T-helper 2 cell treated with Interferon-gamma antibody and Interleukin-4, amounts not matched to agents 5 μg/mL and 100 μg/mL, for 36 hours (primary cell): ENCODE measurements at regions not wholly inside any gene's neighbourhood (a gene's known extent, or its start where the extent isn't known, plus 50 kb on each side); places are given as distances from the start of the nearest gene placed in this dataset.

Experiments used
- DNase-seq: peaks from one replicate; pipeline ENCODE4 v3.0.0; 2021; ENCODE audit warnings: low spot score
- H3K27ac Mint-ChIP-seq: one replicate; pipeline ENCODE4 v1.8.0; 2021; ENCODE audit warnings: mild to moderate bottlenecking, mixed read lengths
- H3K27me3 Mint-ChIP-seq: one replicate; pipeline ENCODE4 v1.8.0; 2021; ENCODE audit warnings: low read depth, mixed read lengths
- H3K36me3 Mint-ChIP-seq: one replicate; pipeline ENCODE4 v1.8.0; 2021; ENCODE audit warnings: low read depth, mixed read lengths
- H3K4me1 Mint-ChIP-seq: one replicate; pipeline ENCODE4 v1.8.0; 2021; ENCODE audit warnings: low read depth, mixed read lengths
- H3K4me3 Mint-ChIP-seq: one replicate; pipeline ENCODE4 v1.8.0; 2022; ENCODE audit warnings: mild to moderate bottlenecking, moderate library complexity, mixed read lengths
- H3K9me3 Mint-ChIP-seq: one replicate; pipeline ENCODE4 v1.8.0; 2021; ENCODE audit warnings: mixed read lengths

DNA sequence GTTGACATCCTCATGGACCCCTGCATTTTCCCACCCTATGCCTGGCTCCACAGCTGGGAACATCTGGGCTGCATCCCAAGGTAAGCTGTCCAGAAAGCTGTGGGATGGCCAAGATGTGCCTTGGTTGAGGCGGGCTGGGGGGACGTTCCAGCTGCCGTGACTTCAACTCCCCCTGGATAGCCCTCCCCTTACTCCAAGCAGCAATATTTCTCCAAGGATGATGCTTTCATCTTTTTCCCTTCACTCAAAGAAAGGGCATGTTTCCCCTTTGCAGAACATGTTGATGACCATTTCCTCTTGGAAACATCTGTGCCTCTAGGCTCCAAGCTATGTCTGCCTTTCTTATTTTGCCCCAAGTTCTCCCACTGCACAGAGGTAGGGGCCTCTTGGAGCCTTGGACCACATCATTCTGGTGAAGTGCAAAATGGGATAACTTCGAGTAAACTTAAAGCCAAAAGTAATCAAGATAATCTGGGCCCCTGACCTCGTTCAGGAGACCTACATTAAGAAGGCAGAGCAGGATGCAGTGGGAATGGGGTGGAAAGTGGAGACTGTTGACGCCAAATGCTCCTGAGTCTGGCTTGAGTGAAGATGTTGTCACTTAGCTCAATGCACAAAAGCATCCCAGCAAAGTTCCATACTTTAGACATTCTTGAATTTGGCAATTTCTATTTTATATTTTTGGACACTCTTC lies 175.2 kb downstream of the GAS1 start:
- H3K36me3 Mint-ChIP-seq, result no peaks in the 10 kb centered on the region
- no peak for DNase-seq
- no peak overlapping the region for H3K4me3 Mint-ChIP-seq
- H3K9me3 Mint-ChIP-seq, result no peaks in the 10 kb centered on the region
- no peak overlapping the region for H3K27ac Mint-ChIP-seq
- no peaks in the 10 kb centered on the region for H3K27me3 Mint-ChIP-seq
- no peaks in the 10 kb centered on the region for H3K4me1 Mint-ChIP-seq

DNA sequence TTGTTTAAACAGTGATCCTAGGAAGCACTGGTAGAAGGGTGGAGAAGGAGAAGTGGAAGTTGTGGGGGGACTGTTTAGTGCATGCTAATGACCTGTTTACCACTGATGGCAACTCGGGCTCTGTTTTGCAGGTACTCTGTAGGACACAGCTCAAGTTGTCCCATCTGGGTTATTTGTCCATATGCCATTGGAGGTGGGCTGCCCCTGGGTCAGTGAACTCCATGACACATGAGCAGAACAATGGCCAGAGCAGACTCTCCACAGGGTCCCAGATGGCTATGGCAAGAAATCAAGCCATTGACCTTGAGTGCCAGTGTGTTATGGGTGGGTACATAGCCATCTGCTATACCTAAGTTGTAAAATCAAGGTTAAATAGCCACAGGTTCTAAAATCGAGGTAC lies 175.9 kb downstream of the GAS1 start:
- no peak overlapping the region for H3K4me3 Mint-ChIP-seq
- no peaks in the 10 kb centered on the region for H3K27me3 Mint-ChIP-seq
- H3K9me3 Mint-ChIP-seq, result no peaks in the 10 kb centered on the region
- H3K36me3 Mint-ChIP-seq, result no peaks in the 10 kb centered on the region
- no peak for DNase-seq
- no peak overlapping the region for H3K27ac Mint-ChIP-seq
- no peaks in the 10 kb centered on the region for H3K4me1 Mint-ChIP-seq

DNA sequence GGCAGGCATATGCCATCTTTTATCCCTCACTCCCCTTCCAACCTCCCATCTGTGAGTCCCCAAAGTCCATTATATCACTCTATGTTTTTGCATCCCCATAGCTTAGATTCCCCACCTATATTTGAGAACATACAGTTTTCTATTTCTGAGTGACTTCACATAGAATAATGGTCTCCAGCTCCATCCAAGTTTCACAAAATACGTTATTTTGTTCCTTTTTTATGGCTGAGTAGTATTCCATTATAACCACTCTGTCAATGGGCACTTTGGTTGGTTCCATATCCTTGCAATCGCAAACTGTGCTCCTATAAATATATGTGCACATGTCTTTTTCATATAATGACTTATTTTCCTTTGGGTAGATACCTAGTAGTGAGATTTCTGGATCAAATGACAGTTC lies 178.6 kb downstream of the GAS1 start:
- no peak for DNase-seq
- H3K27ac Mint-ChIP-seq, result no peak overlapping the region
- H3K36me3 Mint-ChIP-seq, result no peaks in the 10 kb centered on the region

DNA sequence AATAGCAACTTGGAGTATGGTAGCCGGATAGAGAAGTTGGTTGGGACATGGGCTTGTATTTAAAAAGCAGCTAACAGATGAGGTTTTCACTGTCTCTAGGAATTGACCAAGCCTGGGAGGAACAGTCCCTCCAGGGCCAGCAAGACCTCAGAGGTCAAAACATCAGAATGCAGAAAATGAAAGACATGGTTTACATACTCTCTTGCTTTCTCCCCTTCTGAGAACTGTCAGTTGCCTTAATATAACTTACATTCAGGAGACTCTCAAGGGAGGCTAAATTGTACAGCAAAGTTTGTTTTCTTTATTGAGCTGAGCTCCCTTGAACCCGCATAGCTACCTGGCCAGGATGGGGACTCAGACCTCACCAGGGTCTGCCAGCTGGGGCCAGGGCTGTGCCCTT lies 179.3 kb downstream of the GAS1 start:
- DNase-seq, result no peak
- H3K4me1 Mint-ChIP-seq, result no peaks in the 10 kb centered on the region
- no peaks in the 10 kb centered on the region for H3K9me3 Mint-ChIP-seq
- H3K27me3 Mint-ChIP-seq, result no peaks in the 10 kb centered on the region
- H3K27ac Mint-ChIP-seq, result no peak overlapping the region
- H3K36me3 Mint-ChIP-seq, result no peaks in the 10 kb centered on the region
- no peak overlapping the region for H3K4me3 Mint-ChIP-seq

More for the DNA sequence above, 178.6 kb downstream of the GAS1 start:
- no peaks in the 10 kb centered on the region for H3K27me3 Mint-ChIP-seq
- H3K4me1 Mint-ChIP-seq, result no peaks in the 10 kb centered on the region
- H3K4me3 Mint-ChIP-seq, result no peak overlapping the region
- H3K9me3 Mint-ChIP-seq, result no peaks in the 10 kb centered on the region

DNA sequence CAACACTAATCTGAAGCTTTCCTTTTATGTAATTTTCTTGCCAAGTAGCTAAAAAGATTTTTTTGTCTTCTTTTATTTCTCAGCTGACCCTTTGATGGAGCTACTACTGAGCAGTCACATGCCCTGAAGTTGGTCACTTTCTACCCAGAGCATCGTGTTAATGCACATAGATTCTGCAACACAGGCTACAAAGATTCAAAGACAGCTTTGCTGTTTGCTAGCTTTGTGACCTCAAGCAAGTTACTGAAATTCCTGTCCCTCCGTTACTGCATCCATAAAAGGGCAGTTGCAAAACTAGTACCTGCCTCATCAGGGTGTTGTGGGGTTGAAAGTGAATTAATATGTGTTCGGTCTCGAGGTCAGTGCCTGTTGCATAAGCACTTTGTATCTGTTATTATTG lies 179.9 kb downstream of the GAS1 start:
- no peaks in the 10 kb centered on the region for H3K36me3 Mint-ChIP-seq
- no peaks in the 10 kb centered on the region for H3K27me3 Mint-ChIP-seq
- DNase-seq, result no peak
- H3K4me1 Mint-ChIP-seq, result no peaks in the 10 kb centered on the region
- H3K9me3 Mint-ChIP-seq, result no peaks in the 10 kb centered on the region
- H3K27ac Mint-ChIP-seq, result no peak overlapping the region
- no peak overlapping the region for H3K4me3 Mint-ChIP-seq

DNA sequence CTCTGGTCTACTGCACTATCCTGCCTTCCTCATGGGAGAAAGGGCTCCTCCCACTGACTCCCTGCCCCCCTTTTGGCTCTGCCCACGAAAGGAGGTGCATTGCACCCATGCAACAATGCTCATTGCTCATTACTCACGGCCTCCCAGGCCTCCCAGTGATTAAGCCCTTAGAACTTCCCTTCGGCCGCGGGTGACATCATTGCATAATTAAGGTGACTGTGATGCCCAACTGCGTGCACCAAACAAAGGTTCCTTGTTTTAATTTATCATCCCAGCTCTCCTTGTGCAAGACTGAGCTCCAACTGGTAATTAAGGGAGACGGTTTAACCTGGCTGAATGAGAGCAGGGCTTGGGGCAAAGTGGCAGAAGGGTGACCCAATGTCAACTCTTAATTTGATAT lies 180.4 kb downstream of the GAS1 start:
- H3K4me1 Mint-ChIP-seq, result no peaks in the 10 kb centered on the region
- DNase-seq, result no peak
- H3K27me3 Mint-ChIP-seq, result no peaks in the 10 kb centered on the region
- no peak overlapping the region for H3K4me3 Mint-ChIP-seq
- H3K27ac Mint-ChIP-seq, result no peak overlapping the region
- H3K9me3 Mint-ChIP-seq, result no peaks in the 10 kb centered on the region
- H3K36me3 Mint-ChIP-seq, result no peaks in the 10 kb centered on the region

DNA sequence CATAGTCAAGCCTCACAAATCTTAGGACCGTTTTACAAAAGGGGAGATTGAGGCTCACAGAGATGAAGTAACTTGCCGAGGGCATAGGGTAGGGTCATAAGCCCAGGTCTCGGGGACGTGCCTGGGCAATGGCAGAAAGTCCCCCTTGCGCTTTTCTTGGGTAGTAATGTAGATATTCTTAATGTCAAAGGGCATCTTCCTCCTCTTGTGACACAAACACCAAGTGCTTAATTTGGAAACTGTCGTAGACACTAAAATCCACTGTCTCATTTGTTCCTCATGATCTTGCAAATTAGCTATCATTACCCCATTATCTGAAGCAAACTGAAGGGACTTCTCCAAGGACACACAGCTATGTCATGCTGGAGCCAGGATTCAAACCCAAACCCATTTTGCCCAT lies 180.8 kb downstream of the GAS1 start:
- Mint-ChIP-seq H3K36me3 (no peaks in the 10 kb centered on the region), H3K27me3 (no peaks in the 10 kb centered on the region), H3K27ac (no peak overlapping the region), H3K4me3 (no peak overlapping the region), H3K9me3 (no peaks in the 10 kb centered on the region), H3K4me1 (no peaks in the 10 kb centered on the region)
- no peak for DNase-seq

DNA sequence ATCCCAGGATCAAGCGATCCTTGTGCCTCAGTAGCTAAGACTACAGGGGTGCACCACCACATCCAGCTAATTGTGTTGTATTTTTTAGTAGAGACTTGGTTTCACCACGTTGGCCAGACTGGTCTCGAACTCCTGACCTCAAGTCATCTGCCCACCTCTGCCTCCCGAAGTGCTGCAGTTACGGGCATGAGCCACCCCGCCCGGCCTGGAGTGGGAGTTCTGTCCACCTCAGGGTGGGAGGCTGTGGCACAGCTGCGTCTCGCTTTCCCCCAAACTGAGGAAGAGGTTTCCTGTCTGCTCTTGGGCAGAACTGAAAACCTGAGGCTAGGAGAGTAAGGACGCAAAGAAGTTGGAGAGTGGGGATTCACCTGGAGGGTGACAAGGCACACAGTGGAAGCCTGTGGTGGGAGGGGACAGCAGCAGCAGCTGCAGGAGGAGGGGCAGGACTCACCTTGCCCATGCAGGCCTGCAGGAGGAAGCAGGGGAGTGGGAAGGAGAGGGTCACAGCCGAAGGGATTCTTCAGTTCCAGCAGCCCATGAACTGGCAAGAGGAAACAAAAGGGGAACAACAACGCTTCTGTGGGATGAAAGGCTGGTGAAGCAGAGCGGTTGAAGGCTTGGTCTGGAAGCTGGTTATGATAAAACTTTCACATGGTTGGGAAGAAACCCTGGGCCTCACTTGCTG lies 181.4 kb downstream of the GAS1 start:
- Mint-ChIP-seq H3K36me3 (no peaks in the 10 kb centered on the region), H3K27me3 (no peaks in the 10 kb centered on the region), H3K4me3 (no peak overlapping the region), H3K27ac (no peak overlapping the region), H3K4me1 (no peaks in the 10 kb centered on the region), H3K9me3 (no peaks in the 10 kb centered on the region)
- no peak for DNase-seq

DNA sequence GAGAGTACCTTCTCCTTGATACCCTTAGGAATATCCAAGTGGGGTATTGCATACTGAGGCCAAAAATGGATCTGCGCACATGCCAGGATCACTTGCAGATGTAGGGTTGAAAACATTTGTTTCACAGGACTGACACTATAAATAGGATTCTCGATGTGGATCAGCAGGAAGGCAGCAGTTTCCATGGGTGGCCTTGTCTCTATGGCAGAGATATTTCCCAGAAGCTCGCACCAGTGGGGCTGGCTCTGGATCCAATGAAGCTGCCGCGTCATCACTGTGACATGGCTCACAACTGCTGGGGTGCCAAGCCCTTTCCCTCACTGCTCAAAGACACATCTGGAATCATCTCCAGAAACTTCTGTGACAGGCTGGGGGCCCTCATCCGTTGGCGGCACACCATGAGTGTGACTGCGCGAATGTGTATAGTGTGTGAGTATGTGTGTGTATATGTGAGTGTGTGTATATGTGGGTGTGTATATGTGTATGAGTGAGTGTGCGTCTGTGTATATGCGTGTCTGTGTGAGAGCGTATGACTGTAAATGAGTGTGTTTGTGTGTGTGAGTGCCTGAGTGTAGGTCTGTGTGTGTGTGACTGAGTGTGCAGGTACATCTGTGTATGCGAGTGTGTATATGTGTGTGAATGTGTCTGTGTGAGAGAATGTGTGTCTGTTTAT lies 182.5 kb downstream of the GAS1 start:
- H3K36me3 Mint-ChIP-seq, result no peaks in the 10 kb centered on the region
- H3K27me3 Mint-ChIP-seq, result no peaks in the 10 kb centered on the region
- no peak for DNase-seq
- H3K27ac Mint-ChIP-seq, result no peak overlapping the region
- no peaks in the 10 kb centered on the region for H3K4me1 Mint-ChIP-seq
- H3K4me3 Mint-ChIP-seq, result no peak overlapping the region
- H3K9me3 Mint-ChIP-seq, result no peaks in the 10 kb centered on the region

DNA sequence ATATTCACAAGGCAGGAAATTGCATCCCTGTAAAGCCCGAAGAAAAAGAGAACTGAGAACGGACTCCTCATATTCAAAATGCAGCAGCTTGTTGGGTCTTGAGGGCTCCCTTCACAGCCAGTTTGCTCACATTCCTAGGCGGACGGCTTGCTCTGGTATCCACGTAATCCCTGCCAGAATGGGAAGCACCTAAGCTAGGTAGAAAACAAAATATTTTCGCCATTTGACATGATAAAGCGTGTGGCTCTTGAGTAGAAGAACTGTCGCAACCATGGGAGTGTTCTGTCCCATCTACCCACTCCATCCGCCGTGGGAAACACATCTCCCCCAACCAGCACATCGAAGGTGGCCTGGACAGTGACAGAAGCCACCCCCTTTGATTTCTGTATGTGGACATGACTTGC lies 183.1 kb downstream of the GAS1 start:
- Mint-ChIP-seq H3K9me3 (no peaks in the 10 kb centered on the region), H3K27me3 (no peaks in the 10 kb centered on the region), H3K27ac (no peak overlapping the region), H3K4me1 (no peaks in the 10 kb centered on the region), H3K36me3 (no peaks in the 10 kb centered on the region), H3K4me3 (no peak overlapping the region)
- no peak for DNase-seq

DNA sequence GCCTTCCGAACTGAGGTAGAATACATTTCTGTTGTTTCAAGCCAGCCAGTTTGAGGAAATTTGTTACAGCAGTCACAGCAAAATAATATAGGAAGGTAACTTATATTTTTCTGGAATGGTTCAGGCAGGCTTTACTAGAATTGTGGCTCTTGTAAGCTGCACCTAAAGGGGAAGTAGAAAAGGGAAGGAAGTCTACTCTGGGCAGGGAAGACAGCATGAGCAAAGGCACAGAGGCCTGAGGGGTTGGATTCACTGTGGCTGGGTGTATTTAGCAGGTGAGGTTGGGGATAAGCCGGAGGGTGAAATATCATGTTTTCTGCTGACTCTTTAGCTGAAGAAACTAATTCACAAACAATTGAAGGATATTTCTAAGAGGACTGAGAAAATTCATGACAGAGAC lies 183.5 kb downstream of the GAS1 start:
- H3K36me3 Mint-ChIP-seq, result no peaks in the 10 kb centered on the region
- H3K27me3 Mint-ChIP-seq, result no peaks in the 10 kb centered on the region
- no peak overlapping the region for H3K27ac Mint-ChIP-seq
- H3K9me3 Mint-ChIP-seq, result no peaks in the 10 kb centered on the region
- no peak overlapping the region for H3K4me3 Mint-ChIP-seq
- no peak for DNase-seq
- H3K4me1 Mint-ChIP-seq, result no peaks in the 10 kb centered on the region

DNA sequence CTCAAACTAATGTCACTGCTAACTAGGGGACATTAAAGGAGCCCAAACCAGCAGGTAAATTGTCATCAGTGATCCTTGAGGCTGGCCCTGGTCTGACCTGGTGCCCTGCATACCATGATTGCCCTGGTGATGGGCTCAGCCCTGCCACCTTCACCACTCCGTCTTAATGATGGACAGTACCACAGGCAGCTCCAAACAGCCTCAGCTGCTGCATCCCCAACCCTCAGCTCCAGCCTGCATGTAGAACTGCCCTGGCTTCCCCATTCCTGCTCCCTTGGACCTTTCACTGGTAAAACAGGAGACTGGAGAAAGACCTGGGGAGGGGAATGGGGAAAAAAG lies 190.0 kb downstream of the GAS1 start:
- no peak for DNase-seq
- H3K9me3 Mint-ChIP-seq, result no peaks in the 10 kb centered on the region
- no peak overlapping the region for H3K27ac Mint-ChIP-seq
- no peaks in the 10 kb centered on the region for H3K27me3 Mint-ChIP-seq
- H3K4me3 Mint-ChIP-seq, result no peak overlapping the region
- H3K36me3 Mint-ChIP-seq, result no peaks in the 10 kb centered on the region
- no peaks in the 10 kb centered on the region for H3K4me1 Mint-ChIP-seq

DNA sequence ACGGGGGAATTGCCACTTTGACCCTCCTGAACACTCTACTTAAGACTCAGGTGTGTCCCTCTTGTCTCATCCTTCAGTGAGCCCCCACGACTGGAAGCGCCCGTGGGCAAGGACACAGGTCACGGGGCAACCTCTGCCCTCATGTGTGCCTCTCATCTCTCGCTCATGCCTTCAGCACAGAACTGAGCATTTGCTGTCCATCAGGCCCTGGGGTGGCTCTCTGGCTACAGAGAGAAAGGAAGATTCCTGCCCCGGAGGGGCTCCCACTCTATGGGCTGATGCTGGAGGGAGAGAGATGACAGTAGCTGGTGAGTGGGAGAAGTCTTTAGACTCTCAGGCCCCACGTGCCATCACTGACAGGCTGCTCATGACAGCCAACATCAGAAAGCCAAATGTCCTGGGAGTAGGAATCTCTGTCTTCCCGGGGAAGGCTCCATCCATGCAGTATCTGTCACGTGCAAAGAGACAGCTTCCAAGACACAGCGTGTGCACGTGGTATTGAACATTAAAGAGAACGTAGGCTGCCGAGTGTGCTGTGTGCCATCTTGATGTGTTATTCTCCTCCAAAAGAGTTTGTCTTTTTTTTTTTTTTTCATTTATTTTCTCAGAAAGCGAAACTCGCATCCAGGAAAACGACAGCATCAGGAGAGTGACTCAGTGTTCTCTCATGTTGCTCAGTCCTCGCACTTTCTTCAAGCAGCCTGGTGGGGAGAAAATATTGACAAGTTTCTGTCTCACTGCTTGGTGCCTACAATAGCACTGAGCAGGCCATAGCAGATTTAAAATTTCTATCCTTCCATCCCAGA lies 190.5 kb downstream of the GAS1 start:
- no peaks in the 10 kb centered on the region for H3K27me3 Mint-ChIP-seq
- H3K4me3 Mint-ChIP-seq, result no peak overlapping the region
- H3K4me1 Mint-ChIP-seq, result no peaks in the 10 kb centered on the region
- H3K27ac Mint-ChIP-seq, result no peak overlapping the region
- H3K36me3 Mint-ChIP-seq, result no peaks in the 10 kb centered on the region
- DNase-seq, result no peak
- no peaks in the 10 kb centered on the region for H3K9me3 Mint-ChIP-seq

DNA sequence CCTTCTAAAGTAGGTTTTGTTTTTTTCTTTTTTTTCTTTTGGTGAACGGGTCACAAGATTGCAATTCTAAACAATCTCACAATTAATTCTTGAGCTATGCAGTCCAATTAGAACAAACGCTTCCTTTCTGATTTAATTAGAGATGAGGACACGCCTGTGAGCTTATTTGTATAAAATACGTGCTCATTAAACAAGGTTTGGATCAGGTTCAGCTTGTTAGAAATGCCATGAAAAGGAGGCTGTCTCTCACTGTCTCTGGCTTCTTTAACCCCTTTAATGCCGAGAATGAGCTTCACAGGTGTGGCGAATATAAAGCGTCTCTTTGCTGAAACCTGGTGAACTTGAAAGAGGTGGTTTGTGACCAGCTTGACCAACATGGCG lies 191.8 kb downstream of the GAS1 start:
- Mint-ChIP-seq H3K27ac (no peak overlapping the region), H3K27me3 (no peaks in the 10 kb centered on the region), H3K9me3 (no peaks in the 10 kb centered on the region), H3K4me1 (no peaks in the 10 kb centered on the region), H3K4me3 (no peak overlapping the region), H3K36me3 (no peaks in the 10 kb centered on the region)
- DNase-seq, result no peak
